Esophagus muscularis mucosa (tissue), 4 donors: ENCODE measurements at regions not wholly inside any gene's neighbourhood (a gene's known extent, or its start where the extent isn't known, plus 50 kb on each side); places are given as distances from the start of the nearest gene placed in this dataset.
"Not testable (repeated sequence)": the region's sequence is repeated elsewhere in the genome, so short reads cannot be mapped to it uniquely, and the experiment has no call there.

ENCODE experiments used
- DNase-seq: peaks from one replicate; pipeline ENCODE4 v3.0.0-alpha.2; 2017; ENCODE audit errors: extremely low spot score
- H3K27ac ChIP-seq, 4 donors: fragments of 200-600 bp; sonication (generic); replicated peaks in 1 of 4; 1 replicate in 3 of 4; 2 replicates in 1 of 4; pipeline ENCODE4 v1.5.1; 2016 to 2019; ENCODE audit warnings: mild to moderate bottlenecking in 1 of 4
- H3K27me3 ChIP-seq, 4 donors: fragments of 200-600 bp; sonication (generic); one replicate each; pipeline versions ENCODE4 v1.5.1 to v1.6.0; 2016 to 2019
- H3K36me3 ChIP-seq, 4 donors: fragments of 200-600 bp; sonication (generic); one replicate each; pipeline ENCODE4 v1.5.1; 2016 to 2019
- H3K4me1 ChIP-seq, 4 donors: fragments of 200-600 bp; sonication (generic); one replicate each; pipeline ENCODE4 v1.5.1; 2016 to 2019
- H3K4me3 ChIP-seq, 4 donors: fragments of 200-600 bp; sonication (generic); 1 replicate in 2 of 4; 2 replicates in 2 of 4; pipeline ENCODE4 v1.5.1; 2016 to 2019; ENCODE audit warnings: mild to moderate bottlenecking in 4 of 4, moderate library complexity in 1 of 4
- H3K9me3 ChIP-seq, 4 donors: fragments of 200-600 bp; sonication (generic); 1 replicate in 3 of 4; 2 replicates in 1 of 4; pipeline ENCODE4 v1.5.1; 2016 to 2019
- CTCF ChIP-seq, 3 experiments: fragments of 200-600 bp in 2 of 3; fragments of 450-650 bp in 1 of 3; sonication (generic) in 2 of 3; IDR thresholded peaks; one replicate each; pipeline ENCODE4 v1.5.1; 2017 to 2019; ENCODE audit warnings: antibody characterized with exemption in 3 of 3, mild to moderate bottlenecking in 2 of 3, moderate library complexity in 1 of 3
- EP300 ChIP-seq: sonication (generic); formaldehyde crosslinking; IDR thresholded peaks from one replicate; pipeline ENCODE4 v1.6.1; 2017; ENCODE audit warnings: antibody characterized with exemption
- POLR2A ChIP-seq: fragments of 450-650 bp; IDR thresholded peaks from one replicate; pipeline ENCODE4 v1.6.1; 2017; ENCODE audit warnings: antibody characterized with exemption, moderate library complexity, mild to moderate bottlenecking, low read depth
- POLR2AphosphoS5 ChIP-seq, 2 donors: sonication (generic); formaldehyde crosslinking; IDR thresholded peaks; one replicate each; pipeline ENCODE4 v1.6.1; 2017; ENCODE audit warnings: antibody characterized with exemption in 2 of 2
- WGBS: methylation state at CpG from one replicate; pipeline ENCODE4 v1.1.5; 2018; 5-methylcytosine and 5-hydroxymethylcytosine counted together
- intact Hi-C: fragments of 100-400 bp; cut with DNase I; formaldehyde crosslinking; loops from one replicate; pipeline ENCODE4 v1.15.1; 2023

GRCh38 chr7:97234494-97234893, 117.0 kb downstream of the SDHAF3 start:
- DNase-seq, H3K27ac ChIP-seq, H3K36me3 ChIP-seq, intact Hi-C loops, H3K27me3 ChIP-seq, H3K4me1 ChIP-seq, H3K4me3 ChIP-seq: not testable (repeated sequence)
- 85% methylated on average over 7 of the region's 7 CpGs for WGBS
- peaks cover 0 to 43% (median 26%) of the 10 kb centered on the region in 4 donors for H3K9me3 ChIP-seq

- no peak for DNase-seq
- H3K27ac ChIP-seq = no peak overlapping the region
- no peak overlapping the region for H3K4me3 ChIP-seq
- H3K9me3 ChIP-seq = peaks cover 0 to 29% (median 10%) of the 10 kb centered on the region in 4 donors
- no peak for TF ChIP-seq CTCF (IDR thresholded peaks at IDR 0.05)
- intact Hi-C loops = loop anchor here (10.0 kb wide), 1 partner anchor 58 kb away; no protein-coding TSS in a partner anchor
- H3K36me3 ChIP-seq = no peaks in the 10 kb centered on the region
- H3K4me1 ChIP-seq = no peaks in the 10 kb centered on the region
- WGBS = 81% methylated on average over 2 of the region's 2 CpGs
- H3K27me3 ChIP-seq = no peaks in the 10 kb centered on the region
Measured at GRCh38 chr7:97246317-97246716, 128.8 kb downstream of the SDHAF3 start.

- H3K9me3 ChIP-seq, H3K27ac ChIP-seq, intact Hi-C loops, H3K36me3 ChIP-seq, H3K4me3 ChIP-seq, H3K27me3 ChIP-seq, H3K4me1 ChIP-seq, DNase-seq: not testable (repeated sequence)
- 73% methylated on average over 1 of the region's 3 CpGs for WGBS
Measured at GRCh38 chr7:97258187-97258586, 140.7 kb downstream of the SDHAF3 start.

- H3K9me3 ChIP-seq = no peaks in the 10 kb centered on the region
- H3K4me3 ChIP-seq = no peak overlapping the region
- H3K36me3 ChIP-seq = no peaks in the 10 kb centered on the region
- TF ChIP-seq POLR2A = no peak
- TF ChIP-seq CTCF (IDR thresholded peaks at IDR 0.05) = no peak
- no peak for TF ChIP-seq POLR2AphosphoS5 (IDR thresholded peaks at IDR 0.05)
- no peak for TF ChIP-seq EP300
- H3K27ac ChIP-seq = no peak overlapping the region
- DNase-seq = no peak
- no peaks in the 10 kb centered on the region for H3K4me1 ChIP-seq
- H3K27me3 ChIP-seq = no peaks in the 10 kb centered on the region
- intact Hi-C loops = no loop called here
Measured at GRCh38 chr7:97269741-97270140, 152.2 kb downstream of the SDHAF3 start.

- no peaks in the 10 kb centered on the region for H3K4me1 ChIP-seq
- no peaks in the 10 kb centered on the region for H3K36me3 ChIP-seq
- H3K9me3 ChIP-seq = no peaks in the 10 kb centered on the region
- intact Hi-C loops = no loop called here
- DNase-seq = no peak
- WGBS = 79% methylated on average over 1 of the region's 1 CpG
- no peaks in the 10 kb centered on the region for H3K27me3 ChIP-seq
- no peak overlapping the region for H3K27ac ChIP-seq
- H3K4me3 ChIP-seq = no peak overlapping the region
- TF ChIP-seq CTCF (IDR thresholded peaks at IDR 0.05) (no peak), POLR2A (no peak), POLR2AphosphoS5 (IDR thresholded peaks at IDR 0.05) (no peak), EP300 (no peak)
Measured at GRCh38 chr7:97270280-97270679, 152.8 kb downstream of the SDHAF3 start.

- intact Hi-C loops = no loop called here
Measured at GRCh38 chr7:97271619-97272018, 154.1 kb downstream of the SDHAF3 start.

More at GRCh38 chr7:97271619-97272018, 154.1 kb downstream of the SDHAF3 start:
- DNase-seq = no peak
- Histone ChIP-seq H3K27me3 (no peaks in the 10 kb centered on the region), H3K9me3 (no peaks in the 10 kb centered on the region), H3K4me1 (no peaks in the 10 kb centered on the region), H3K27ac (no peak overlapping the region), H3K36me3 (no peaks in the 10 kb centered on the region), H3K4me3 (no peak overlapping the region)
- TF ChIP-seq EP300 = no peak
- no peak for TF ChIP-seq CTCF (IDR thresholded peaks at IDR 0.05)
- TF ChIP-seq POLR2AphosphoS5 (IDR thresholded peaks at IDR 0.05) = no peak
- no peak for TF ChIP-seq POLR2A
- WGBS = 79% methylated on average over 4 of the region's 4 CpGs
